GF-D8 (cell line): ENCODE measurements at regions not wholly inside any gene's neighbourhood (a gene's known extent, or its start where the extent isn't known, plus 50 kb on each side); places are given as distances from the start of the nearest gene placed in this dataset.

ENCODE experiments used
- DNase-seq: peaks from one replicate; lab custom pipeline; 2025; lab: John Stamatoyannopoulos, UW

GRCh38 chr4:125440814-125441213 lies 126.1 kb downstream of the FAT4 start:
- DNase-seq, result no peak

- DNase-seq, result no peak
Observed at GRCh38 chr4:125444166-125444565, 129.4 kb downstream of the FAT4 start.

- no peak for DNase-seq
Observed at GRCh38 chr4:125445525-125445924, 130.8 kb downstream of the FAT4 start.

GRCh38 chr4:125447551-125448290 lies 133.0 kb downstream of the FAT4 start:
- DNase-seq, result no peak

GRCh38 chr4:125456075-125456474 lies 141.3 kb downstream of the FAT4 start:
- no peak for DNase-seq

GRCh38 chr4:125459531-125459930 lies 144.8 kb downstream of the FAT4 start:
- no peak for DNase-seq

- DNase-seq, result no peak
Observed at GRCh38 chr4:125461676-125462363, 147.1 kb downstream of the FAT4 start.

GRCh38 chr4:125464146-125464545 lies 149.4 kb downstream of the FAT4 start:
- DNase-seq, result no peak

GRCh38 chr4:125481334-125482045 lies 166.7 kb downstream of the FAT4 start:
- no peak for DNase-seq

GRCh38 chr4:125482822-125483221 lies 168.1 kb downstream of the FAT4 start:
- no peak for DNase-seq

GRCh38 chr4:125483278-125483677 lies 168.5 kb downstream of the FAT4 start:
- no peak for DNase-seq

- no peak for DNase-seq
Observed at GRCh38 chr4:125484912-125485311, 170.2 kb downstream of the FAT4 start.

GRCh38 chr4:125486351-125486750 lies 171.6 kb downstream of the FAT4 start:
- no peak for DNase-seq

- no peak for DNase-seq
Observed at GRCh38 chr4:125489952-125490690, 175.4 kb downstream of the FAT4 start.

GRCh38 chr4:125492957-125493356 lies 178.2 kb downstream of the FAT4 start:
- DNase-seq, result no peak

- DNase-seq, result no peak
Observed at GRCh38 chr4:125497861-125498260, 183.1 kb downstream of the FAT4 start.

- no peak for DNase-seq
Observed at GRCh38 chr4:125498981-125499380, 184.2 kb downstream of the FAT4 start.

- no peak for DNase-seq
Observed at GRCh38 chr4:125501090-125501489, 186.3 kb downstream of the FAT4 start.

GRCh38 chr4:125501568-125501967 lies 186.8 kb downstream of the FAT4 start:
- no peak for DNase-seq

- no peak for DNase-seq
Observed at GRCh38 chr4:125505621-125506020, 190.9 kb downstream of the FAT4 start.

- DNase-seq, result no peak
Observed at GRCh38 chr4:125507141-125507540, 192.4 kb downstream of the FAT4 start.

- no peak for DNase-seq
Observed at GRCh38 chr4:125511715-125512114, 197.0 kb downstream of the FAT4 start.
